HUDEP-2 (cell line): ENCODE measurements at regions not wholly inside any gene's neighbourhood (a gene's known extent, or its start where the extent isn't known, plus 50 kb on each side); places are given as distances from the start of the nearest gene placed in this dataset.

Source experiments
- DNase-seq, 76 experiments: peaks; one replicate each; lab custom pipeline; 2025; ENCODE audit not compliant: unreplicated experiment in 76 of 76; lab: John Stamatoyannopoulos, UW

- DNase-seq = no peak
These were observed 402.3 kb upstream of the SLITRK6 start for GRCh38 chr13:86201477-86201876.

DNA sequence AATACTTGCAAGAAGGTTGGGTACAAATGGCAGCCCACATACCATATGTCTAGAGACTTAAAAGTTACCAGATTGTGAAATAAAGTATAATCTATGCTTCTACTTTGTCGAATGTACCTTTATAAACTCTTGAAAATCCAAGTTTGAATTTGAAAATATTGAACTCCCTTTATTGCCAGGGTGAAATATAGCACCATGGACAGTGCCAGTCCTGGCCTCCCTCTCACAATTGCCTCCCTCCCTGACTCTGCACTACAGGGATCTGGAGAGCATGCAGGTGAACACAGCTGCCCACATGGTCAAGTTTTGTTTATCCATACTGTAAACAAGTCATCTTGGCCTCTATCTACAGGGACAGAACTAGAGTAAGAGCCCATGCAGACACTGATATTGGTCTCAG is 394.1 kb upstream of the SLITRK6 start:
- peak in 1 of 76 experiments; percentile 1 for DNase-seq

DNA sequence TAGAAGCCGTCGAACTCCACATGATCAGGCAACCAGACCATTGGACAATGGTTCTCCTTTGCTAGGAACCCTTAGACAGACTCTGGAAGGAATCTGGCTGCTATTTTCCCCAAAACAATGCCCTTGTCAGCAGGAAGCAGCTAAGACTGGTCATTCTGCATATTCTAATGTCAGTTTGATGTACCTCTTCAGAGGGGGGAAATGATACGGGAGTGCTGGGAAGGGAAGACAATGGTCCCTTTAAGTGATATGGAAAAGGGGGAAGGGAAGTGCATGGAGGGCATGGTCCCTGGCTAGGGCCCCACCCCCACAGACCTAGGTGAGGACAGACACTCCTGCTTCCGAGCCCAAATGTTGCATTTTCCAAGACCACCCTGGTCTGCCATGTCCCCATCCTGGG is 389.0 kb upstream of the SLITRK6 start:
- no peak for DNase-seq

GRCh38 chr13:86185636-86186035 is 386.4 kb upstream of the SLITRK6 start:
- DNase-seq = no peak

DNA sequence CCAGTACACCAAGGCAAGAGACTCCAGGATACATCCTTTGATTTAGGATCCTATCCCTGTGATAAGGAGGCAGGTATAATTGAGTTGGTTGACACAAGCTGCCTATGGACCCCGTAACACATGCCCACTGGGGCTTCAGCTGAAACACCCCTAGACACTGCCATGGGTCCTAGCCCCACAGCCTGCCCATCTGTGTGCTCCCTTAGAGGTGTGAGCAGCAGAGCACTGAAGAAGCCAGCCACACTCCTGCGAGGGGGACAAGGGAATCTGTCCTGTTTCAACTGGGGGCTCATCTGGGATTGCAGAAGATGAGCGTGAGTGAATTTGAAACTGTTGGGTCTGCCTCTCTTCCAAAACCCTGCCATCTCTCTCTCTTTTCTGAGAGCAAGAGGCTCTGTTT is 385.9 kb upstream of the SLITRK6 start:
- no peak for DNase-seq

- DNase-seq = no peak
These were observed 375.4 kb upstream of the SLITRK6 start for GRCh38 chr13:86174622-86175021.

DNA sequence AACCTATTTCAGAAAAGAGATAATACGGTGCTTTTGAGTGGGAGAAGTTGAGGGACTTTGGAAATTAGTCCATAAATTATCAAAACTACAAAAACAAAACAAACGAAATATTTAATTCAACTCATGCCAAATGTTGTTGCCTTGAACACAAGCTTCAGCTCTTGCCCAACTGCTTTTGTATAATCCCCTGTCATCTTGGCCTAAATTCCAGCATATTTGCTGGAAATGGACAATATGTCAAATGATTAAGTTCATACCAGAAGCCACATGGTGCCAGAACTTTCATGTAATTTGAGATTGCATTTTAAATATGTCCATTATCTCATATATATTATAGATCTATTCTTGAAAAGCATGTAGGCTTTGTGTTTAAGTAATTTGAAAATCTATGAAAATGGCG is 373.7 kb upstream of the SLITRK6 start:
- no peak for DNase-seq

DNA sequence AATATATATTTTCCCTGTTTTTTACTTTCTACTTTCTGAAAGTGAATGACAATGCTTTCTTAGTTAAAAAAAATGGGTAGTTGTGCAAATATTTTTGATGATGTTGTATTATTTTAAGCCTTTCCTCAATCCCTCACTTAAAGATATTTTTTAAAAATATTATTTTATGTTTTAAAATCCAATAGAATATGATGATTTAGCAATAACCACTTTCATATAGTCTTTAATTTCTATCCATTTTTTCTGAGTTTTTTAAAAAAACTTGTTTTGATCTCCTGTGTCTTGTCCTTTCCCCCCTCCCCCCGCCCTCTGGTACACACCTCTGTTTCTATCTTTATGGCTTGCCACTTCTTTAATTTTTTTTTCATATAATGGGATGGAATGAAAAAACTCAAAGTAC is 362.0 kb upstream of the SLITRK6 start:
- DNase-seq = no peak

GRCh38 chr13:86155756-86156155 is 356.5 kb upstream of the SLITRK6 start:
- DNase-seq = no peak

GRCh38 chr13:86142080-86142479 is 342.9 kb upstream of the SLITRK6 start:
- no peak for DNase-seq

DNA sequence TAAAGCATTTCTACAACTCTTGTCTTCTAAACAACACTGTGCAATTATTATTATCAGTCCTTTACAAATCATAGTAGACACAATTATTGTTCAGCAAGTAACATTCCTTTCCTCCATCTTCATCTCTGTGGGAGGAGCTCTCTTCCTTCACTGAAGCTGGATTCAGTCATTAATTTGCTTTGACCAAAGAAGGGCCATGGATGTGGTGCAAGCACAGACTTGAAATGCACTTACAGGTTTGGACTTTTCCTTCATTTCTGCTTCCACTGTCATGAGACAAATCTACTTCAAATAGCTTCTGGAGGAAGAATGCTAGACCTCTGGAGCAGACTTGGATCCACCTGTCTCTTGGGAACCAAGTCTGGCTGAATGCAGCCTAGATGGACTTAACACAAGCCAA is 336.6 kb upstream of the SLITRK6 start:
- no peak for DNase-seq

GRCh38 chr13:86121881-86122280 is 322.7 kb upstream of the SLITRK6 start:
- DNase-seq = no peak

- DNase-seq = no peak
These were observed 309.9 kb upstream of the SLITRK6 start for GRCh38 chr13:86109107-86109506.

- no peak for DNase-seq
These were observed 309.1 kb upstream of the SLITRK6 start for GRCh38 chr13:86108334-86108733.

DNA sequence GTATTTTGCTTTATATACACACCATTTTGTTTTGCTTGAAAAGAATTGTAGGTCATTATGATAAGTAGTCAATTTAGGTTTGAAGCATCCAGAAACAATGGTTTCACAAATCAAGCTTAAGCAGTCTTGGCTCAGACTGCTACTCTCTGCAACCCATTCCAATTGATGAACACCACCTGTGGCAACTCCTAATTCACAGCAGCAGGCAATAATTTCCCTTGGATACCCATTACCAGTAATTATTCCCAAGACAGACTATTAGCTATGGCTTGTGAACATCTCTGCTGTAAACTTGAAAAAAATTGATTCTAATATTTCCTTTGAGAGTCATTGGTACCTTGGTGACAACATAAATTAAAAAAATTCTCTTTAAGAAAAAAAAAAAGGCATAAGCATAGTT is 299.3 kb upstream of the SLITRK6 start:
- no peak for DNase-seq

GRCh38 chr13:86095351-86095750 is 296.1 kb upstream of the SLITRK6 start:
- no peak for DNase-seq

GRCh38 chr13:86090181-86090580 is 291.0 kb upstream of the SLITRK6 start:
- DNase-seq = no peak

GRCh38 chr13:86087244-86087643 is 288.0 kb upstream of the SLITRK6 start:
- DNase-seq = no peak

- no peak for DNase-seq
These were observed 286.7 kb upstream of the SLITRK6 start for GRCh38 chr13:86085890-86086289.

DNA sequence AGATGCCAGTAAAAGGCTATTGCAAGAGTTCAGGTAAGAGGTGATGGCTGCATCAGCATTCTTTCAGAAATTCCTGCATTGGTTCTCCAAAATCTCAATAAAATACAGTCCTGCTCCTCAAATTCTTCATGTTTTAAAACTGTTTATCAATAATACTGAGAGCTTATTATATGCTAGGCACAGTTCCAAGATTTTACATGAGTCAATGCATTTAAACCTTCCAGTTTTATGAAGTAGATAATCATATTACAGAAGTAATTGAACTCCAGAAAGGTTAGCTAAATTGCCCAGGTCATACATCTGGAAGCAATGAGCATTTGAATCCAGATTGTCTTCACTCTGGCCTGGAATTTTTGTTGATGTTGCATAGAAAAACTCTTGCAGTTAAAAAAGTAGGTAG is 282.9 kb upstream of the SLITRK6 start:
- no peak for DNase-seq

- no peak for DNase-seq
These were observed 281.2 kb upstream of the SLITRK6 start for GRCh38 chr13:86080340-86080995.

DNA sequence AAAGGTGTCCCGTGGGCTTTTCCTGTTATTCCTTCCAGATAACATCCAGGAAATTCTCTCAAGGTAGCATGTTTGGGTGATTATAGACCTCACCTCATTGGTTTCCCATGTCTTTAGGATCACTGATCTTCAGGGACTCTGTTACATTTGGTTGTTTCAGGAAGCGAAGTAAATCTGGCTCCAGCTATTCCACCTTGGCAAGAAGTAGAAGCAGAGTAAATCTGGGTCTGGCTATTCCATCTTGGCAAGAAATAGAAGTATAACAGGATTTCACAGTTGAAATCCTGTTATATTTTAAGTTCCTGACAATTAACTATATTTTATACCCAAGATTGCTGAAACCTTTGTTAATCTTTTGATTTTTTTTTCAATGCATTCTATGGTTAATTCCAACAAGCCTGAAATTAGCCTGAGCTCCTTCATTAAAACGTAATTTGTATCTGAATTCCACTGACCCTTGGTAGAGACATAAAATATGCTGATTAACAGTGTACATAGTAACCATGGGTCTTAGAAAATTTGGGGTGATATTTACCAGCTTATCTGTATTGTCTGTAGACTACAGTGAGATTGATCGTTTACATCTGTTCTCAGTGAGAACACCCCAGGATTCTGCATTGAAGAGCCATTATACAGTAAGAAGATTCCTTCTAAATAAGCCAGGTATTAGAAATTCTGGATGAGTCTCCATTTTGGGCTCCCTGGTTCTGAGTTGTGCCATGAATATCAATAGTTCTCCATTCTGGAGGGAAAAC is 267.6 kb upstream of the SLITRK6 start:
- DNase-seq = no peak
